GM18502 (cell line): ENCODE measurements at regions not wholly inside any gene's neighbourhood (a gene's known extent, or its start where the extent isn't known, plus 50 kb on each side); places are given as distances from the start of the nearest gene placed in this dataset.
"Not testable (repeated sequence)": the region's sequence is repeated elsewhere in the genome, so short reads cannot be mapped to it uniquely, and the experiment has no call there.

Source experiments
- ATAC-seq: cut with Tn5 transposase; IDR thresholded peaks from one replicate; pipeline ENCODE4 v1.9.1; 2021; ENCODE audit warnings: mild to moderate bottlenecking; ENCODE audit not compliant: unreplicated experiment, poor library complexity

GRCh38 chr2:144042751-144043150 lies 477.2 kb downstream of the ZEB2 start:
- no peak for ATAC-seq

DNA sequence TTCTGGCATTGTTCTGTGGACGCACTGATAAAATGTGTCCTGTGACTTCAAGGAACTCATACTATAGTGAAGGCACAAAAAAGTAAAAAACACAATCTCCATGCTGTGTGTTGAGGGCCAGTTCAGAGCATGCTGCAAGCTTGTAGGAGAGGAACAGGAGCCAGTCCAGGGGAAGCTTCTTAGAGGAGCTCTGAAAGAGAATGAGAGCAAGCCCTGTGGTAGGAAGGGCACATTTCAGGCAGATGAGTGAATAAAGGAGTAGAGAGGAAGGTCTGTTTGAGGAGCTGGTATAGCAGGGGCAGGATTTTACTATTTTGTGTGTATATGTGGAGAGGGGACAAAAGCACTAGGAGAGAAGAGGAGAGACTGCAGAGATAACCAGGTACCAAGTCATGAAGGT lies 478.3 kb downstream of the ZEB2 start:
- ATAC-seq = no peak

- ATAC-seq = no peak
Measured at GRCh38 chr2:144040834-144041233, 479.1 kb downstream of the ZEB2 start.

DNA sequence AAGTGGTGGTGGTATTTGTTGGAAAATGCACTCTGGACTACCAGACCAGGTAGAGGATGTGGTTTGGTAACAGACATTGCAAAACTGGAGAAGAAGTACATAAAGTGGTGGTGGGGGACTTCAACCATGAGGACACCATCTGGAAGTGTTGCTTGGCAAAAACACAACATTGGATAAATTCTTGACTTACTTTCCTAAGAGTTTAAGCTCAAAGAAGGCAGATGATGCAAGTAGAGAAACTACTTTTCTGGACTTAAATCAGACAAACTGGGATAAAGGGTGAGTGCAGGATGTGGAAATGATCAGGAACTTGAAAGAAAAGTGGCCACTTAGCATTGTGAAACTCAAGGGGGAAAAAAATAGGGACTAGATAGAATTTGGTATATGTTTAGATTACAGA lies 487.4 kb downstream of the ZEB2 start:
- ATAC-seq = no peak

DNA sequence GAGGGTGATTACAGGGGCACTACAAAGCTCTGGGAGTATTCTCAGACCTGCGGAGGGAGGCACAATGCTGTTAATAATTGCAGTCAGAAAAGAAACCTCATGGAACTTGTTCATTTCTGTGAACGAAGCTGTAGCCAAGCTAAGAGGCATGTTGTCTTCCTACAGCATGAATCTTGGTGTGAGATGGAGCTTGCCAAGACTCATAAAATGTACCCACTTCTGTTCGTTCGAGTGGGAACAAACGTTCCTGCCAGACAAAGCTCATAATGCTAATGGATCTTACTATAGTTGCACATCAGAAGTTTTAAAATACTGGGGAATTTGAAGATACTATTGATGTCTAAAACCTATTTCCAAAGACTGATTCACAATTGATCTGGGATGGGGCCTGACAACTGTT lies 489.1 kb downstream of the ZEB2 start:
- no peak for ATAC-seq

GRCh38 chr2:144027593-144027992 lies 492.3 kb downstream of the ZEB2 start:
- ATAC-seq = no peak

GRCh38 chr2:144026753-144027152 lies 493.2 kb downstream of the ZEB2 start:
- ATAC-seq = no peak

DNA sequence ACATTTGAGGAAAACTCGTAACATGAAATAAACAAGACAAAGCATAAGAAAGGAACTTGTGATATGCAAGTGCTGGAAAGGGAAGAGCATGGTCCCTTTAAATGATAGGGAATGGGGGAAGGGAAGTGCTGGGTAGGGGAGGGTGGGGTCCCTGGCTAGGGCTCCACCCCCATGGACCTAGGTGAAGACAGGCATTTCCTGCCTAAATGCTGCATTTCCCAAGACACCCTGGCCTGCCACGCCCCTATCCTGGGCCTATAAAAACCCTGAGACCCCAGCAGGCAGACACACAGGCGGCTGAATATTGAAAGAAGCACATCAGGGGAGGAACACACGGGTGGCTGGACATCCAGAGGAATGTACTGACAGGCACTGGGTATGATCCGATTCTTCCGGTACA lies 499.9 kb downstream of the ZEB2 start:
- ATAC-seq = no peak

- ATAC-seq = no peak
Measured at GRCh38 chr2:144015655-144016245, 504.2 kb downstream of the ZEB2 start.

GRCh38 chr2:144015036-144015435 lies 504.9 kb downstream of the ZEB2 start:
- no peak for ATAC-seq

- no peak for ATAC-seq
Measured at GRCh38 chr2:144014103-144014502, 505.8 kb downstream of the ZEB2 start.

- ATAC-seq = no peak
Measured at GRCh38 chr2:144012304-144012703, 507.6 kb downstream of the ZEB2 start.

GRCh38 chr2:144011553-144011952 lies 508.4 kb downstream of the ZEB2 start:
- ATAC-seq = no peak

DNA sequence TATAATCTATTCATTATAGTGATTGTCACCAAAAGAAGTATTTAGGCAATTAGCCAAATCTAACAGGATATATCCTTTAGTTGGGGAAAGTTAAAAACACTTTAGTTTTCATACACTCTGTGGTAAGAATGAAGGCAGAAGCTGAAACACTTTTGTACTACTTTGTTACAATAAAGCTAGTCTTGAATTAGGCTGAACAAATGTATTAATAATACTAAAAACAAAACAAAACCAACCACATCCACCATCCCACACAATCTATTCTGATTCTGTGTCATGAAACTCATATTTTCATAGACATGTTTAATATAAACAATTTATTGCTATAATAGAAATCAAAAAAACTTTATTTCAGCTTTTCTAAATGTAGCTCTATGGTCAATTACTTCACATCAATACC lies 508.8 kb downstream of the ZEB2 start:
- ATAC-seq = no peak

DNA sequence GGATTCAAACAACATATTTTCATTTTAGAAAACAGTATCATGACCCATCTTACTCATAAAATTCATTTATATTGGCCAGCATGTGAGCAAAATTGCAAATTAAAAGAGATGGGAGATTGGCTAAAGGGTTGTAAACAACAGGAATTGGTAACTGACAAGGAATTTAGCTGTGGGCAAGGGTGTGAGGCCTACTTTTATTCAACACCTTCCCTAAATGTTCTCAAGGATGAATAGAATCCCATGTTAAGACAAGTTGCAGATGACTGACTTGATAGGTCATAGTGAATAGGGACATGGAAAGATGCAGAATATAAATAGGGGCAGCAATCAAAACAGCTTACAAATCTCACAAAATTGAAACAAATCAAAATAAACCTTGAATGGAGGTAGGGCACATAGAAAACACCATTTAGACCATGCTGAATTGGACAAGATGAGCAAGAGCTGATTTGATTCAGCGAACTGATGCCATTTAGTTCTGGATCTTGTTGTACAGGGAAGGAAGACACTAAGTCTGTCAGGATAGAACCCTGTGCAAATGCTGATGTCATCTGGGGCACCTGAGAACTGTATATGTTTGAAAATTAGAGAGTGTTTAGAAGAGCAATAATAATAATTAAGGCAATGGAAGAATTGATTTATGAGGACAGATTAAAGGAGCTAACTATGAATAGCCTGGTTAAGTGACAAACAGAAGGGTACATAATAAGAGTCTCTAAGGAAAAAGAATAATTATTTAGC lies 509.7 kb downstream of the ZEB2 start:
- ATAC-seq = no peak

DNA sequence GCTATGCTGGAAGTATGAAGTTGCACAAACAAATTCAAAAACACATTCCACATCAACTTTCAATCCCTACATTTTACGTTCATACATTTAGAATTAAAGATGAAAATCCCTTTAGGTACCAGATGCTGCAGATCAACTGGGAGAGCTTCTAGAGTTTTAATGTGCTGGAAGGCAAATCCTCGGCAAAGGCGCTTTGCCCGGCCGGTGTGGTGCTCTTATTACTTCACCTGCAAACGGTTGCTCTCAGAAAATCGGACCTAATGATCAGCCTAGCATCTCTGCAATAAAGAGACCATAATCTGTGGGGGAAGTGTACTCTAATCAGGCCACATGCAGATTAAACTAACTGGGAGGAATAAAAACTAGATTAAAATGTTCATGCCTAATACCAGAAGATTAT lies 513.8 kb downstream of the ZEB2 start:
- ATAC-seq = no peak

DNA sequence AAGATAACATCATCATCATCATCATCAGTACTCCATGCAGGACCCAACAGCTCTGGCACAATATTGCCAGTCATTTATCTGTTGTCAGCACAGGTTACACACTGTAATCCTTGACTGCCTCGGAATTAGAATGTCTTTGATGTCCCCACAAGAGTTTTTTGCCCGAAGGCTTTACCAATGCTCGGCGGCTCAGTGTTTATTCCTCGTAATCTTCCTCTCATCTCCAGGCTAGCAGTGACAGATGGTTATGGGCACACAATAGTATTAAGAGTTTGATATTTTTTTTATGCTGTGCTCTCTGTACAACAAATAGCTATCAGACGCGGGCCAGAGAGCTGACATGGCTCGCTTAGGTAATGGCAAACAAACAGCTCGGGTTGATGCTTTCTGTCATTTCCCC lies 515.2 kb downstream of the ZEB2 start:
- no peak for ATAC-seq

- no peak for ATAC-seq
Measured at GRCh38 chr2:144003460-144004075, 516.4 kb downstream of the ZEB2 start.

- no peak for ATAC-seq
Measured at GRCh38 chr2:143996974-143997373, 522.9 kb downstream of the ZEB2 start.

- ATAC-seq = no peak
Measured at GRCh38 chr2:143994961-143995360, 525.0 kb downstream of the ZEB2 start.

DNA sequence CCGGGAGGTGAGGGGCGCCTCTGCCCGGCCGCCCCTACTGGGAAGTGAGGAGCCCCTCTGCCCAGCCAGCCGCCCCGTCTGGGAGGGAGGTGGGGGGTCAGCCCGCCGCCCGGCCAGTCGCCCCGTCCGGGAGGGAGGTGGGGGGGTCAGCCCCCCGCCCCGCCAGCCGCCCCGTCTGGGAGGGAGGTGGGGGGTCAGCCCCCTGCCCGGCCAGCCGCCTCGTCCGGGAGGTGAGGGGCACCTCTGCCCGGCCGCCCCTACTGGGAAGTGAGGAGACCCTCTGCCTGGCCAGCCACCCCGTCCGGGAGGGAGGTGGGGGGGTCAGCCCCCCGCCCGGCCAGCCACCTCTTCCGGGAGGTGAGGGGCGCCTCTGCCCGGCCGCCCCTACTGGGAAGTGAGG lies 528.3 kb downstream of the ZEB2 start:
- ATAC-seq = not testable (repeated sequence)

DNA sequence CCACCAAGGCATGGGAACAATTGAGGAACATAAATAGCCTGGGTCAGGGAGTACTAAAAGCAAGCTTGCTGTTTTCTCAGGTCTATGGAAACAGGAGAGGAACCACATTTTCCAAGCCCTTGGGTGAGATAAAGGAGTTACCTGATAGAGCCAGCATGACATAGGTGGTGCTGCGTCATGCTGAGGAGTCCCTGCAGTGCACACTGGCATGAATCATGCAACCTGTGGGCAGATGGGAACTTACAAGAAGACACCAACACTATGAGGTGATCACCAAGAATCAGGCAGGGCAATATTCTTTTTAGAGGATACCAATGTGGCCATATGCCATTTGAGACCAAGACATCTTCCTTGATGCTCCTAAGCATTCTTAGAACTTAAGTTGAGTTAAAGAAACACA lies 531.8 kb downstream of the ZEB2 start:
- ATAC-seq = no peak
